ENCODE measurements at regions not wholly inside any gene's neighbourhood (a gene's known extent, or its start where the extent isn't known, plus 50 kb on each side); places are given as distances from the start of the nearest gene placed in this dataset.

GRCh38 chr10:78996792-78997129, 72.0 kb upstream of the ZMIZ1 start:
- FAIRE-seq, result no peak
- no peaks in the 10 kb centered on the region for H3K36me3 ChIP-seq (ENCODE audit: control insufficient read depth in 3 of 3, insufficient read depth in 2 of 3, low read depth in 1 of 3, low read length in 3 of 3)
- no peaks in the 10 kb centered on the region for H3K9me3 ChIP-seq (ENCODE audit: control insufficient read depth in 2 of 2, insufficient read depth in 1 of 2, low read depth in 1 of 2, low read length in 1 of 2)
- H3K27me3 ChIP-seq (ENCODE audit: control insufficient read depth in 3 of 3, insufficient read depth in 3 of 3, low read length in 3 of 3), result no peaks in the 10 kb centered on the region
- no peak overlapping the region for H3K27ac ChIP-seq (ENCODE audit: low read depth in 1 of 3, low read length in 2 of 3)
- H3K4me1 ChIP-seq (ENCODE audit: control insufficient read depth in 3 of 3, insufficient read depth in 2 of 3, low read depth in 1 of 3, low read length in 2 of 3), result peaks cover 0 to 12% (median 0%) of the 10 kb centered on the region in 3 donors
- no peak overlapping the region for H3K4me3 ChIP-seq (ENCODE audit: low read depth in 1 of 3, low read length in 3 of 3)
- DNase-seq, result no peak
- 71 to 86% (median 81%) methylated on average over 3 of the region's 3 CpGs for WGBS, 3 donors

- WGBS, 3 donors, result 46 to 61% (median 48%) methylated on average over 10 of the region's 10 CpGs
- Histone ChIP-seq H3K27ac (ENCODE audit: low read depth in 1 of 3, low read length in 2 of 3) (no peak overlapping the region), H3K9me3 (ENCODE audit: control insufficient read depth in 2 of 2, insufficient read depth in 1 of 2, low read depth in 1 of 2, low read length in 1 of 2) (no peaks in the 10 kb centered on the region), H3K4me1 (ENCODE audit: control insufficient read depth in 3 of 3, insufficient read depth in 2 of 3, low read depth in 1 of 3, low read length in 2 of 3) (peaks cover 0 to 8% (median 0%) of the 10 kb centered on the region in 3 donors), H3K36me3 (ENCODE audit: control insufficient read depth in 3 of 3, insufficient read depth in 2 of 3, low read depth in 1 of 3, low read length in 3 of 3) (no peaks in the 10 kb centered on the region), H3K27me3 (ENCODE audit: control insufficient read depth in 3 of 3, insufficient read depth in 3 of 3, low read length in 3 of 3) (no peaks in the 10 kb centered on the region), H3K4me3 (ENCODE audit: low read depth in 1 of 3, low read length in 3 of 3) (no peak overlapping the region)
- DNase-seq, result peak; percentile 28 to 48
- FAIRE-seq, result no peak
These were observed 70.8 kb upstream of the ZMIZ1 start for GRCh38 chr10:78997635-78998618.

DNA sequence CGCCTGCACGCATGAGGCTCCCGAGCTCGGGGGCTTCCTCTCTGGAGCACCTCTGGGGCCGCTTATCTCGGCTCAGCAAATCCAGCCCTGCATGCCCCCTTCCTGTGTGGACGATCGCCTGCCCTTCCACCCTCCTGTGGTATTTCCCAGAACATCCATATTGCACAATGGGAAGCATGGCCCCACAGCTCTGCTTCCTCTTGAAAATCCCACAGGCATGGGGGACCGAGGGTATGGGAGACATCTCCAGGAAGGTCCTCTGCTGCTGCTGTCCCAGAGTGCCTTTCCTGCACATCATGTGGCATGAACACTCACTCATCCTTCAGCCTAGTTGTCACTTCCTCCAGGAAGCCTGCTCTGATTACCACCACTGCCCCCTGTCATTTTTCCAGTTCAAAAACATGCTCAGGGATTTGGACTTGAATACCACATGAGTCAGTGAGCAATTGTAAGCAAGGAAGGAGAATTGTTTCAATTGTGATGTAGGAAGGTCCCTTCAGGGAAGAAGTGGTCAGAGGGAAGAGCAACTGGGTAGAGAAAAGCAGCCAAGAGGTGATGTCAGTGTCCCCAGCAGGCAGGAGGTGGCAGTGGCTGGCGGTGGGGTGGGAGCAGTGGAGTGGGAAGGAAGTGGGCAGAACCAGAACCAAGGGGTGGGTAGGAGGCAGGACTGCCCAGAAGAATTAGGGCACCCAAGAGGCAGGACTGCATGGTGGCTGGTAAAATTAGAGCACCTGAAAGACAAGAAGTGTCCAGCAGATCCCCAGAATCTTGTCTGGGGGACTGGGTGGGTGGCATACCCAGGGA, 67.5 kb upstream of the ZMIZ1 start:
- Histone ChIP-seq H3K36me3 (ENCODE audit: control insufficient read depth in 3 of 3, insufficient read depth in 2 of 3, low read depth in 1 of 3, low read length in 3 of 3) (no peaks in the 10 kb centered on the region), H3K4me3 (ENCODE audit: low read depth in 1 of 3, low read length in 3 of 3) (no peak overlapping the region), H3K27ac (ENCODE audit: low read depth in 1 of 3, low read length in 2 of 3) (no peak overlapping the region), H3K4me1 (ENCODE audit: control insufficient read depth in 3 of 3, insufficient read depth in 2 of 3, low read depth in 1 of 3, low read length in 2 of 3) (peaks cover 0 to 34% (median 4%) of the 10 kb centered on the region in 3 donors), H3K9me3 (ENCODE audit: control insufficient read depth in 2 of 2, insufficient read depth in 1 of 2, low read depth in 1 of 2, low read length in 1 of 2) (no peaks in the 10 kb centered on the region), H3K27me3 (ENCODE audit: control insufficient read depth in 3 of 3, insufficient read depth in 3 of 3, low read length in 3 of 3) (no peaks in the 10 kb centered on the region)
- FAIRE-seq, result no peak
- WGBS, 3 donors, result 68 to 90% (median 77%) methylated on average over 10 of the region's 10 CpGs
- no peak for DNase-seq

DNA sequence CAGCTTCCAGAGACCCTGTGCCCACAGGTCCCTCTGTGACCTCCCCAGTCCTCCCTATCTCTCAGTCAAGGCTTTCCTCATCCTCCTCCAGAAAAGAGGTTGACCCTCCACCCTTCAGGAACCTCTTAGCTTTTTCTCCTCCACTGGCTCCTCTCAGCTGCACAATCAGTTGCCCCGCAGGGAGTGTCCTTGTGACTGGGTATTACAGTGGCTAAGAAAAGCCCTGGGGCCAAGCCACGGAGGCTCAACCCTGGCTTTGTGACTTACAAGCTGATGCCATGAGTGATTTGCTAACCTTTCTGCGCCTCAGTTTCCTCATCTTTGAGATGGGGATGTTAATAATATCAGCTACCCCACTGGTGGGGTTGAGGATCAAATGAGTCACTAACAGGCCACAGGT, 66.4 kb upstream of the ZMIZ1 start:
- no peaks in the 10 kb centered on the region for H3K27me3 ChIP-seq (ENCODE audit: control insufficient read depth in 3 of 3, insufficient read depth in 3 of 3, low read length in 3 of 3)
- no peak for DNase-seq
- FAIRE-seq, result no peak
- WGBS, 3 donors, result 82 to 94% (median 92%) methylated on average over 3 of the region's 3 CpGs
- H3K4me3 ChIP-seq (ENCODE audit: low read depth in 1 of 3, low read length in 3 of 3), result no peak overlapping the region
- no peaks in the 10 kb centered on the region for H3K36me3 ChIP-seq (ENCODE audit: control insufficient read depth in 3 of 3, insufficient read depth in 2 of 3, low read depth in 1 of 3, low read length in 3 of 3)
- peaks cover 0 to 37% (median 4%) of the 10 kb centered on the region in 3 donors for H3K4me1 ChIP-seq (ENCODE audit: control insufficient read depth in 3 of 3, insufficient read depth in 2 of 3, low read depth in 1 of 3, low read length in 2 of 3)
- no peaks in the 10 kb centered on the region for H3K9me3 ChIP-seq (ENCODE audit: control insufficient read depth in 2 of 2, insufficient read depth in 1 of 2, low read depth in 1 of 2, low read length in 1 of 2)
- no peak overlapping the region for H3K27ac ChIP-seq (ENCODE audit: low read depth in 1 of 3, low read length in 2 of 3)

DNA sequence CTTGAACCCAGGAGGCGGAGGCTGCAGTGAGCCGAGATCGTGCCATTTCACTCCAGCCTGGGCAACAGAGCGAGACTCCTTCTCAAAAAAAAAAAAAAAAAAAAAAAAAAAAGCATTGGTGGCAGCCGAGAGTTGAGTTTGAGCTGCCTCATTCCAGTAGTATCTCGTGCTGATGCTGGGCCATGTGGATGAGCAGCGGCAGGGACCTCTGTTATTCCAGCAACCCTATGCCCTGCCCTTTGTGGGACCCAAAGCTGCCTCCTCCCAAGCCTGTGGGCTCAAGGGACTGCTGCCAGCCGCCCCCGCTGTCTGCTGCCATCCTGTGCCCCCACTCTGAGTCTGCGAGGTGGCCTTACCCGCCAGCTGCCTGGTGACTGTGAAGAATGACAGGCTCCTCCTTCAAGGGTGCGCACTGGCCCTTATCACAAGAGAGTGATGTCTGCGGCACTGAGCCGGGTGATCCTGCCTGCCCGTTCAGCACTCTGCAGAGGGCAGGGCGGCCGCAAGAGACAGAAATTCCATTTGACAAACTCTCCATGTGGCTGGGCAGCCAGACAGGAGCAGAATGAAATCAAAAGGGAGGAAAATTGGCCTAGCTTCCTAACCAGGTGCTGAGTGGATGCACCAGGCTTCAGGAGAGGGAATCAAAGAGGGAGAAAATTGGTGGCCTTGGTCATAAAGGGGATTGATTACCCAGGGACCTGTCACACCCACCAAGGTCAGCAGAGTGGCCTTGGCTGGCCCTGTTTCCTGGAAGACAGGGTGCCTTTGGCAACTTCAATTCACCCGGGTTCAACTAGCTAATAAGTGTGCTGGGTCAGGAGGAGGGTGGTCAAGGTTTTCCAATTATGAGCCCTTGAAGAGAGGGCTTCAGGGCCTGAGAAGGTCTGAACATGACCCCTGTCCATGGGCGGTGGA, 65.3 kb upstream of the ZMIZ1 start:
- no peaks in the 10 kb centered on the region for H3K9me3 ChIP-seq (ENCODE audit: control insufficient read depth in 2 of 2, insufficient read depth in 1 of 2, low read depth in 1 of 2, low read length in 1 of 2)
- WGBS, 3 donors, result 35 to 66% (median 43%) methylated on average over 15 to 19 of the region's 19 CpGs
- peaks cover 0 to 34% (median 4%) of the 10 kb centered on the region in 3 donors for H3K4me1 ChIP-seq (ENCODE audit: control insufficient read depth in 3 of 3, insufficient read depth in 2 of 3, low read depth in 1 of 3, low read length in 2 of 3)
- H3K27ac ChIP-seq (ENCODE audit: low read depth in 1 of 3, low read length in 2 of 3), result peak overlapping the region in 1 of 3 donors; percentile 2
- no peaks in the 10 kb centered on the region for H3K36me3 ChIP-seq (ENCODE audit: control insufficient read depth in 3 of 3, insufficient read depth in 2 of 3, low read depth in 1 of 3, low read length in 3 of 3)
- FAIRE-seq, result no peak
- H3K4me3 ChIP-seq (ENCODE audit: low read depth in 1 of 3, low read length in 3 of 3), result no peak overlapping the region
- no peaks in the 10 kb centered on the region for H3K27me3 ChIP-seq (ENCODE audit: control insufficient read depth in 3 of 3, insufficient read depth in 3 of 3, low read length in 3 of 3)
- peak; percentile 80 for DNase-seq

GRCh38 chr10:79004311-79004710, 64.5 kb upstream of the ZMIZ1 start:
- Histone ChIP-seq H3K9me3 (ENCODE audit: control insufficient read depth in 2 of 2, insufficient read depth in 1 of 2, low read depth in 1 of 2, low read length in 1 of 2) (no peaks in the 10 kb centered on the region), H3K4me3 (ENCODE audit: low read depth in 1 of 3, low read length in 3 of 3) (no peak overlapping the region), H3K27ac (ENCODE audit: low read depth in 1 of 3, low read length in 2 of 3) (peak overlapping the region in 1 of 3 donors; percentile 3), H3K4me1 (ENCODE audit: control insufficient read depth in 3 of 3, insufficient read depth in 2 of 3, low read depth in 1 of 3, low read length in 2 of 3) (peaks cover 0 to 34% (median 4%) of the 10 kb centered on the region in 3 donors), H3K27me3 (ENCODE audit: control insufficient read depth in 3 of 3, insufficient read depth in 3 of 3, low read length in 3 of 3) (no peaks in the 10 kb centered on the region), H3K36me3 (ENCODE audit: control insufficient read depth in 3 of 3, insufficient read depth in 2 of 3, low read depth in 1 of 3, low read length in 3 of 3) (no peaks in the 10 kb centered on the region)
- 48 to 65% (median 61%) methylated on average over 5 of the region's 5 CpGs for WGBS, 3 donors
- FAIRE-seq, result no peak
- peak in 1 of 2 donors; percentile 15 for DNase-seq

DNA sequence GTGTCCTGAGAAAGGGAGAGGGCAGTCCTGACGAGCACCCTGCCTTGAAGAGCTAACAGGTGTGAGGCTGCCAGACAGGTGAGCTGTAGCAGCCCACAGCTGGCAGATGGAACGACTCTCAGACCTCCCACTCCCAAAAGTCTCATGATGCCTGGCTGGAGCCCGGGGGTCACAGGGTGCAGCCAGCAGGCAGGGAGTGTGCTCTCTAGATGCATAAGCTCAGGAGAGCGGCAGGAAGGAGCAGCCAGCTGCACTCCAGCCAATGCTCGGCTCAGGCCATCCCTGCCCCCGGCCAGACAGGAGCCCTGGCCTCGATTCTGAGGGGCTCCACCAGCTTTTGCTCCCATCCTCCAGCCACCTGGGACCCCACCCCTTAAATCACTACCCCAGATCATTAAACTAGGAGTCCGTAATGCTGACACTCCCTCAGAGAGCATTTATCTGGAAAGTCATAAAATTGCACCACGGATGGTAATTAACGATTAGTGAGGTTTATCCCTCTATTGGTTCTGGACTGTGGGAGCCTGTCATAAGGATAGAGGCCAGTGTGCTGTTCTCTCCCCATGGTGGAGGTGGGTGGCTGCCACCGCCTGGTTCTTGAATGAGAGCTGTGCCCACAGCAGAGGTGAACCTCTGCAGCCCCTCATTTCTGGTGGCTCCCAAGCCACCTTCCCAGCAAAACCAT, 63.5 kb upstream of the ZMIZ1 start:
- no peaks in the 10 kb centered on the region for H3K27me3 ChIP-seq (ENCODE audit: control insufficient read depth in 3 of 3, insufficient read depth in 3 of 3, low read length in 3 of 3)
- H3K36me3 ChIP-seq (ENCODE audit: control insufficient read depth in 3 of 3, insufficient read depth in 2 of 3, low read depth in 1 of 3, low read length in 3 of 3), result no peaks in the 10 kb centered on the region
- no peak overlapping the region for H3K4me3 ChIP-seq (ENCODE audit: low read depth in 1 of 3, low read length in 3 of 3)
- no peak overlapping the region for H3K27ac ChIP-seq (ENCODE audit: low read depth in 1 of 3, low read length in 2 of 3)
- no peaks in the 10 kb centered on the region for H3K9me3 ChIP-seq (ENCODE audit: control insufficient read depth in 2 of 2, insufficient read depth in 1 of 2, low read depth in 1 of 2, low read length in 1 of 2)
- 19 to 44% (median 31%) methylated on average over 11 of the region's 11 CpGs for WGBS, 3 donors
- DNase-seq, result peak; percentile 88 to 90
- FAIRE-seq, result no peak
- H3K4me1 ChIP-seq (ENCODE audit: control insufficient read depth in 3 of 3, insufficient read depth in 2 of 3, low read depth in 1 of 3, low read length in 2 of 3), result peaks cover 0 to 34% (median 4%) of the 10 kb centered on the region in 3 donors
